Transverse colon (tissue), 4 donors: ENCODE measurements at regions not wholly inside any gene's neighbourhood (a gene's known extent, or its start where the extent isn't known, plus 50 kb on each side); places are given as distances from the start of the nearest gene placed in this dataset.

Source experiments
- CTCF ChIP-seq, 5 experiments: fragments of 200-600 bp in 3 of 5; fragments of 450-650 bp in 2 of 5; sonication (generic) in 3 of 5; IDR thresholded peaks; 1 replicate in 2 of 5; 2 replicates in 3 of 5; pipeline ENCODE4 v1.5.1; 2016 to 2017; ENCODE audit warnings: antibody characterized with exemption in 5 of 5, inconsistent platforms in 3 of 5, mild to moderate bottlenecking in 2 of 5, moderate library complexity in 1 of 5
- EP300 ChIP-seq: sonication (generic); formaldehyde crosslinking; IDR thresholded peaks from one replicate; pipeline ENCODE4 v1.6.1; 2017; ENCODE audit warnings: antibody characterized with exemption, low read depth
- POLR2AphosphoS5 ChIP-seq, 3 donors: sonication (generic); formaldehyde crosslinking; IDR thresholded peaks; one replicate each; pipeline ENCODE4 v1.6.1; 2016; ENCODE audit warnings: antibody characterized with exemption in 3 of 3

GRCh38 chr10:65793738-65794425 lies 1132.0 kb upstream of the LRRTM3 start:
- TF ChIP-seq EP300 (no peak), CTCF (IDR thresholded peaks at IDR 0.05) (no peak), POLR2AphosphoS5 (IDR thresholded peaks at IDR 0.05) (no peak)
